NCI-H345 treated with DMSO at 0.1 percent for 48 hours (cell line): ENCODE measurements at regions not wholly inside any gene's neighbourhood (a gene's known extent, or its start where the extent isn't known, plus 50 kb on each side); places are given as distances from the start of the nearest gene placed in this dataset.

Experiments
- DNase-seq: peaks from one replicate; lab custom pipeline; 2025; ENCODE audit not compliant: unreplicated experiment; lab: John Stamatoyannopoulos, UW

DNA sequence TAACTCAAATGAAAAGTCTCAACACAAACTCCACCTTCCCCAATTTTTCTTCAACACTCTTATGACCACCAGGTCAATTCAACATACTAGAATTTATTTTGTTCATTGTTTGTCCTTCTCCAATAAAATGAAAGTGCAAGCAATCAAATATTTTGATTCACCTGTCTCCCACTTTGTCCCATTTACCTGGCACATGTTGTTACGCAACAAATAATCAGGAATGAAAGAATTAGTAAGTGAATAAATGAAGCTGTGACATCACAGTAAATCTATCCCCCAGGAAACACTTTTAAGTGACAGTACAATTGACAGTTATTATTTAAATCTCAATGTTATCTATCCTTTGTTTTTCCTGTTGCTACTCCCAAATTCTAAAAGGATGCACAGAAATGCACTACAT lies 393.7 kb upstream of the OPRM1 start:
- no peak for DNase-seq

DNA sequence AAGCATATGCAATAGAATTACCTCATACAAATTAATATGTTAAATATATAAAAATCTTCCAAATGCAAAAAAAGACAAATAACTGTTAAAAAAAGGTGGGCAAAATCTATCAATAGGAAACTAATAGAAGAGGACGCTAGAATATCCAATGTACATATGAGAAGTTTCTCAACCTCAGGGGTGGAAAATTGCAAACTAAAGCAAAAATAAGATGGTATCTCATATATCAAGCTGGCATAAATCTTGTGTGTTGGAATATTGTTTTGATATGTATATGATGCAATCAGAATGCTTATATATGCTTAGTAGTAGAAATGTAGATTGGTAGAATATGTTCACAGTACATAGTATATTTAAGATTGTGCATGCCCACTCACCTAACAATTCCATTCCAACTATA lies 395.0 kb upstream of the OPRM1 start:
- no peak for DNase-seq

GRCh38 chr6:153634416-153634815 lies 404.6 kb upstream of the OPRM1 start:
- no peak for DNase-seq

- DNase-seq: no peak
Observed at GRCh38 chr6:153625089-153625488, 414.0 kb upstream of the OPRM1 start.

DNA sequence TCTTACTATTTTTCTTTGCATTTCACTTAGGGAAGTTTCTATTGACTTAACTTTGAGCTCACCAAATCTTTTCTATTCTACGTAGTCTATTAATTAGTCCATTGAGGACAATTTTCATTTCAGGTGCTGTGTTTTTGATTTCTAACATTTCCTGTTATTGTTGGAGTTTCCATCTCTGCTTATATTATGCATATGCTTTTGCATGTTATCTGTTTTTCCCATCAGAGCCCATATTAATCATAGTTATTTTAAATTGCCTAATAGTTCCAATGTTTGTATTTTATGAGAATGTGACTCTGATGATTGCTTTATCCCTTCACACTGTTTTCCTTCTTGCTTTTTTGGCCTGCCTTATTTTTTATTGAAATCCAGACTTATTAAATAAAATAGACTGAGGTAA lies 414.5 kb upstream of the OPRM1 start:
- no peak for DNase-seq

DNA sequence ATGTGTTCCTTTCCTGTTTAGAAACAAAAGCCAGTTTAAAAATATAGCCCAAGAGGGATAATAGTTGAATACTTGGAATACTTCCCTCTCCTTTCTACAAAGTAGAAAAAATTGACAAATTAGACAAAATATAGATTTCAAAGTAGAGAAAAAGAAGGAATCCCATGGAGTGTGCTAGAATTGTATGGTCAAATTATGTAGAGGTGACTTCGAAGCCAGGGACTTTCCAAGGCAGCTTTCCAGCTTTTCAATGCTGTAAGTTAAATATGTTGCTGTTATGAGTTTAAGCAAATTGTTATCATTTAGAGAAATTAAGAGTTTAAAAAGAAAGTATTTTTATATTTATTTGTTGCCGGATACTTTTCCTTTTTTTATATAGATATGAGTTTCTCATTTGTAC lies 415.5 kb upstream of the OPRM1 start:
- DNase-seq: no peak

- no peak for DNase-seq
Observed at GRCh38 chr6:153621491-153621890, 417.5 kb upstream of the OPRM1 start.

- no peak for DNase-seq
Observed at GRCh38 chr6:153621070-153621469, 418.0 kb upstream of the OPRM1 start.

- DNase-seq: no peak
Observed at GRCh38 chr6:153618371-153619322, 420.4 kb upstream of the OPRM1 start.

DNA sequence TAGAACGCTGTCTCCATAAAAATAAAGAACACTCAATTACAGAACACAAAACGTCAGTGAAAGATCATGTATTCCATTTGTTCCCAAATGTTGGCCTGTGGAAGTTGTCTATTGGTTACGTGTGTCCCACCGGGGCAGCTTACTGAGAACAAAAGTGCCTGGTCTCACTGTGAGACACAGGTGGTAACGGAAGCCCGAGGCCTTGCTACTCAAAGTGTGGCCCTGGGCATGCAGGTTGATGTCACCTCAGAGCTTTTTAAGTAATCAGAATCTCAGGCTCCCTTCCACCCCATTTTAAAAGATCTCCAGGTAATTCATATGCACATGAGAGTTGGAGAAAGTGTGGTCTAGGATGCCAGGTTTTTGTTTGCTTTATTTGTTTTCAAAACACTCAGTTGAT lies 422.5 kb upstream of the OPRM1 start:
- DNase-seq: no peak

- no peak for DNase-seq
Observed at GRCh38 chr6:153613719-153614455, 425.2 kb upstream of the OPRM1 start.

GRCh38 chr6:153602401-153602800 lies 436.6 kb upstream of the OPRM1 start:
- no peak for DNase-seq

DNA sequence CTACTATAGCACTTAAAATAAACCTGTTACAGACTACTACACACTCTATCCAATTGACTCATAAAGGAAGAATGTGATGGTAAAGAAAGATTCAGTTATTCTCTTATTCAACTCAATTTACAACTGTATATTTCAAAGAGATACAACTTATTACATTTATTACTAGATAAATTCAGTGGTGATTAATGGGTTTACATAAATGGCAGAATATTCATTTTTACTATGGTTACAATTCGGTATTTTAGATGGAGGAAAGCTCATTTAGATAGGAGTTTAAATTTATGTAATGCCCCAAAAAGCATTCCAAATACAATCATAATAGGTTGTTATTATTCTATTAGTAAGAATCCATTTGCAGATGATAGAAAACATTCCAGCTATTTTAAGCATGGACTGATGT lies 439.1 kb upstream of the OPRM1 start:
- DNase-seq: no peak

DNA sequence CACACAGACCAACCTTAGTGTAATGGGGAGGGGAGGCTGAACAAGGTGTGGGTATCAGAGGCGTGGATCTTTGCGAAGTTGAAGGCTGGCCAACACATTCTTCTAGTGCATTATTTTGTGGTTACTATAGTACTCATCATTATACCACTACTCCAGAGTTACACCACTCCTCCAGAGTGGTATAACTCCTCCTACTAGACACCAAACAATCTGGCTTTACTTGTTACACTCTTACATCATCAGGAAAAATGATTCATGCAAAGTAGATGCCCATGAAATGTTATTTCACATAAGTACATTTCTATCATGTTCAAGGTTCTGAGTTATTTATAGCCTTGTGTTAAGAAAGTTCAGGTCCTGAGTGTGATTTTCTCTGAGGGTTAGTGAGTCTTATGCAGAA lies 443.1 kb upstream of the OPRM1 start:
- no peak for DNase-seq

DNA sequence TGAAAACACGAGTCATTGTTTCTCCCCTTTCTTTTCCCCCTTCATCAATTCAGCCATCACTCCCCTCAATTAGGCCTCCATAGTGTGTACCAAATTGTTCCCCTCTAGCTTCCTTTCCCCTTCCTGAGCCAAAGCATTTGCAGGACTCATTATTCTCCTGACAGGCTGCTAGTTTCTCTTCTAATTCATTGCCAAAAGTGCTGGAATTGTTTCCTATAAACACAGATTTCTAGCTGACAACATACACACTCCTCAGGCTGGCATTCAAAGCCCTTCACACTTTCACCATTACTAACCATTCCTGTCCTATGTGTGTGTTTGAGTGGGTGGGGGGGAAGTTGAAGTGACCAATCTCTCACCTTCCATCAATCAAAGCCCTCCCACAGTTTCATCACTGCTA lies 444.2 kb upstream of the OPRM1 start:
- DNase-seq: no peak

DNA sequence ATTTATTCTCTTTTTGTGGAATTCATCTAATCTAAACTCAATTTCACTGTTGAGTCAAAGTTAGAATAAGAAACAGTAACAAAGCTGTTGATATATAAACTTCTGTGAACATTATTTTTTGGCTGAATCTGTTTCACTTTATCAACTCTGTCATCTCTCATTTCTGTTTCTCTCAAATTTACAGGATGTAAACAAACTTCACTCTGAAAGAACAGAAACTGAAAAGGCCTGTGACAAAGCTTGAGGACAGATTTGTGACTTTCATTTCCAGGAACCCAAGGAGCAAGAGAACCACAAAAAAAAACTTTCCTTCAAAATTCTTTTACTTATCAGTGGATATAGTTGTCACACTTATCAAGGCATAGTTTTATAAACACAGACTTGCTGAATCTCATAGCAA lies 447.9 kb upstream of the OPRM1 start:
- no peak for DNase-seq

- DNase-seq: no peak
Observed at GRCh38 chr6:153590411-153590810, 448.6 kb upstream of the OPRM1 start.

GRCh38 chr6:153588330-153588729 lies 450.7 kb upstream of the OPRM1 start:
- no peak for DNase-seq

- no peak for DNase-seq
Observed at GRCh38 chr6:153583685-153584084, 452.6 kb upstream of the RGS17 start.

DNA sequence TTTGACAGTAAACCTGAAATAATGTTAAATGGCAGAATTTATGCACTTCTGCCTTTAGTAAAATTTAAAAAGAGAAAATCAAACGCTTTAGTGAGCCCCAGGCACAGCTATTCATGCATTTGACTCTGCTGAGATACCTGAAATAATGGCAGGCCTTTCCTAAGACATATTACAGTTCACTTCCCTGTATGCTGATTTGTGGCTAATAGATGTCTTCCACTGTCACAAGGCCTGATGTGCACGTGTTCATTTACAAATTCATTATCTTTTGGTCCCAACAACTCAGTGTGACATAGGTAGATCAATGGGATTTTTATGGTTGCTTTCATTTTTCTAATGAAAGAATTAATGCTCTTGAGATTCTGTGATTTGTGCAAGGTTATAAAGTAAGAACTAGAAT lies 449.7 kb upstream of the RGS17 start:
- no peak for DNase-seq

GRCh38 chr6:153575528-153575927 lies 444.4 kb upstream of the RGS17 start:
- no peak for DNase-seq

DNA sequence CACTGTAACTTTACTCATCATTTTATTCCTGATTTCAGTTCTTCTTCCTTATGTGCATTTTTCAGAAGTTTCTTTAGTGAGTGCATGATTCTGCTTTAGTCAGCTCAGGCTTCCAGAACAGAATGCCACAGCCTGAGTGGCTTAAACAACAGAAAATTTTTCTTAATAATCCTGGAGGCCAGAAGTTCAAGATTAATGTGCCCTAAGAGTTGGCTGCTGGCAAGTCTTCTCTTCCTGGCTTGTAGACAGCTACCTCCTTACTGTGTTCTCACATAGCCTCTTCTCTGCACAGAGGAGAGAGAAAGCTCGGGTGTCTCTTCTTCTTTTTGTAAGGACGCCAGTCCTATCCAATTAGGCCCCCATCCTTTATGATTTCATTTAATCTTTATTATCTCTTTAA lies 443.1 kb upstream of the RGS17 start:
- DNase-seq: no peak
